OCI-LY3 (cell line): ENCODE measurements at regions not wholly inside any gene's neighbourhood (a gene's known extent, or its start where the extent isn't known, plus 50 kb on each side); places are given as distances from the start of the nearest gene placed in this dataset.

Source experiments
- H2AFZ ChIP-seq: fragments of 200-600, 300-600 bp; shearing (Covaris generic); 2 replicates; pipeline ENCODE4 v1.6.0; 2014; ENCODE audit warnings: antibody characterized with exemption, low read depth, low read length
- H3K27ac ChIP-seq: fragments of 200-600, 300-600 bp; sonication (generic); 2 replicates; pipeline ENCODE4 v1.5.1; 2014; ENCODE audit warnings: mild to moderate bottlenecking, low read length, moderate library complexity, mixed read lengths
- H3K27me3 ChIP-seq: fragments of 200-600, 300-600 bp; sonication (generic); 2 replicates; pipeline ENCODE4 v1.6.1; 2014; ENCODE audit warnings: low read depth, low read length, mixed read lengths
- H3K36me3 ChIP-seq: fragments of 200-600, 300-600 bp; sonication (generic); replicated peaks from 2 replicates; pipeline ENCODE3; 2014; ENCODE audit warnings: low read depth, low read length, mixed read lengths
- H3K4me1 ChIP-seq: fragments of 300-600, 200-600 bp; sonication (generic); 2 replicates; pipeline ENCODE4 v1.6.1; 2014; ENCODE audit warnings: low read length, mixed read lengths
- H3K4me2 ChIP-seq: fragments of 200-600, 300-600 bp; sonication (generic); 2 replicates; pipeline ENCODE4 v1.6.1; 2014; ENCODE audit warnings: low read length, mixed read lengths
- H3K4me3 ChIP-seq: fragments of 300-600, 200-600 bp; sonication (generic); 2 replicates; pipeline ENCODE4 v1.5.1; 2014; ENCODE audit warnings: antibody characterized with exemption, mild to moderate bottlenecking, low read length, moderate library complexity
- H3K79me2 ChIP-seq: fragments of 300-600, 200-600 bp; shearing (Covaris generic); 2 replicates; pipeline ENCODE4 v1.6.1; 2014; ENCODE audit warnings: mild to moderate bottlenecking, low read length, mixed read lengths
- H3K9ac ChIP-seq: fragments of 300-600, 200-600 bp; shearing (Covaris generic); 2 replicates; pipeline ENCODE4 v1.6.0; 2014; ENCODE audit warnings: mild to moderate bottlenecking, low read length, moderate library complexity
- H3K9me3 ChIP-seq: fragments of 200-600, 300-600 bp; shearing (Covaris generic); 2 replicates; pipeline ENCODE4 v1.6.1; 2014; ENCODE audit warnings: low read length, mixed read lengths; ENCODE audit not compliant: insufficient read depth
- H4K20me1 ChIP-seq: fragments of 200-600, 300-600 bp; sonication (generic); 2 replicates; pipeline ENCODE4 v1.6.1; 2016; ENCODE audit warnings: low read length, mixed read lengths; ENCODE audit not compliant: insufficient read depth
- EZH2phosphoT487 ChIP-seq: fragments of 200-600 bp; shearing (Covaris generic); IDR thresholded peaks from 2 replicates; pipeline ENCODE4 v1.6.1; 2018; ENCODE audit warnings: antibody characterized with exemption, mixed run types, low read depth
- TF ChIP-seq, protein P1 (sequence below): fragments of 200-600, 300-600 bp; sonication (generic); IDR thresholded peaks from 2 replicates; pipeline ENCODE4 v1.5.1; 2014; ENCODE audit warnings: antibody characterized with exemption, low read length, low read depth

DNA sequence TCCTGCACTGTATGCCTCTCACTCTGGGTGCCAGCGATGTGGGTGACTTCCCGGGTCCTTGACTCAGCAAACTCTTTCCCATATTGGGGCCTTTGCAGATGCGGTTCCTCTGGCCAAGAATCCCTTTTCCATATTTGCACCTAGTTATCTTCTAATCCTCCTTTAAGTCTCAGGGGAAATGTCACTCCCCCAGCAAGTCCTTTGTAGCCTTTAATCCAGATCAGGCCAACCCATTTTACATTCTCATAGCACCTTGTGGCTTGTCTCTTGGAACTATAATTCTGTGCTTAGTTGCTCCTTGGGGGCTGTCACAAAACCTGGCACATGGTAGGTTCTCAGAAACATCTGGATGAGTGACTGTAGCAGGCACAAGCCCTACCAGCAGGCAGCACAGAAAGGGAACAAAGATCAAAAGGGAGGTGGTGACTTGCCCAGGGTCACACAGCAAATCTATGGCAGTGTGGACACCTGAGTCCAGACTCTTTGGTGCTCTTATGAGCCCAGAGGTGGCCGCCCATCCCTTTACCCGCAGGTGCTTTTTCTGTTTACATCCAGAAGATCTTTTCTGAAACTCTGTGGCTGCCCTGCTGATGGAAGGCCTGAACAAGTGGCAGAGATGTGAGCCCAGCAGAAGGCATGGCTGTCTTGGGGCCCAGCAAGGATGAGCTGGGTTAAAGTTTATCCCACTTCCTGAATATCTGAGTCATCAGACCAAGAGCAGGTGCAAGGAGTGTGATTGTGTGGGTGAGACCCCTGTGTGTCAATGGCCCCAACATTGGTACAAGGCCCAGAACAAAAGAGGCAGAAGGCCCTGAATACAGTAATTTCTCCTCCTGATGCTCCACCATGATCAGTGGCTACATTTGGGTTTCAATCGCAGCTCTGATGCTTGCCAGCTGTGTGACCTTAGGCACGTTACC, 78.6 kb upstream of the GRK3 start:
- H3K4me2 ChIP-seq = peak overlapping the region; percentile 57
- TF ChIP-seq, protein P1, sequence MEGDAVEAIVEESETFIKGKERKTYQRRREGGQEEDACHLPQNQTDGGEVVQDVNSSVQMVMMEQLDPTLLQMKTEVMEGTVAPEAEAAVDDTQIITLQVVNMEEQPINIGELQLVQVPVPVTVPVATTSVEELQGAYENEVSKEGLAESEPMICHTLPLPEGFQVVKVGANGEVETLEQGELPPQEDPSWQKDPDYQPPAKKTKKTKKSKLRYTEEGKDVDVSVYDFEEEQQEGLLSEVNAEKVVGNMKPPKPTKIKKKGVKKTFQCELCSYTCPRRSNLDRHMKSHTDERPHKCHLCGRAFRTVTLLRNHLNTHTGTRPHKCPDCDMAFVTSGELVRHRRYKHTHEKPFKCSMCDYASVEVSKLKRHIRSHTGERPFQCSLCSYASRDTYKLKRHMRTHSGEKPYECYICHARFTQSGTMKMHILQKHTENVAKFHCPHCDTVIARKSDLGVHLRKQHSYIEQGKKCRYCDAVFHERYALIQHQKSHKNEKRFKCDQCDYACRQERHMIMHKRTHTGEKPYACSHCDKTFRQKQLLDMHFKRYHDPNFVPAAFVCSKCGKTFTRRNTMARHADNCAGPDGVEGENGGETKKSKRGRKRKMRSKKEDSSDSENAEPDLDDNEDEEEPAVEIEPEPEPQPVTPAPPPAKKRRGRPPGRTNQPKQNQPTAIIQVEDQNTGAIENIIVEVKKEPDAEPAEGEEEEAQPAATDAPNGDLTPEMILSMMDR = no peak
- no peak for TF ChIP-seq EZH2phosphoT487
- peak overlapping the region; percentile 64 for H3K27ac ChIP-seq
- no peaks in the 10 kb centered on the region for H3K79me2 ChIP-seq
- H3K9me3 ChIP-seq = no peaks in the 10 kb centered on the region
- H3K9ac ChIP-seq = peak overlapping the region; percentile 26; the same call in 1 of the 2 replicates
- H3K4me1 ChIP-seq = peaks cover 17% of the 10 kb centered on the region
- H4K20me1 ChIP-seq = no peaks in the 10 kb centered on the region
- no peak overlapping the region; the same call in 1 of the 2 replicates for H2AFZ ChIP-seq
- peaks cover 21% of the 10 kb centered on the region for H3K36me3 ChIP-seq
- H3K27me3 ChIP-seq = no peaks in the 10 kb centered on the region
- peak overlapping the region; percentile 12; the same call in 1 of the 2 replicates for H3K4me3 ChIP-seq

DNA sequence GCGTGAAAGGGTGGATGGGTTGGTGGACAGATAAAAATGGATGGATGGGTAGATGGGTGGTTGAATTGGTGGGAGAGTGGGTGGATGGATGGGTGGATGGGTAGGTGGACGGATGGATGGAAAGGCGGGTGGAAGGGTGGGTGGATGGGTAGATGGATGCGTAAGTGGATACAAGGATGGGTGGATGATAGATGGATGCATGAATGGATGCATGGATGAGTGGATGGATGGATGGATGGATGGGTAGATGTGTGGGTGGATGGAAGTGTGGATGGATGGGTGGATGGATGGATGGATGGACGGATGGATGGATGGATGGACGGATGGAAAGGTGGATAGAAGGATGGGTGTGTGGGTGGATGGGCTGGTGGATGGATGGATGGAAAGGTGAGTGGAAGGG, 77.0 kb upstream of the GRK3 start:
- no peak overlapping the region for H3K4me3 ChIP-seq
- H3K36me3 ChIP-seq = peaks cover 19% of the 10 kb centered on the region
- no peak overlapping the region for H2AFZ ChIP-seq
- no peaks in the 10 kb centered on the region for H4K20me1 ChIP-seq
- no peaks in the 10 kb centered on the region for H3K79me2 ChIP-seq
- H3K27me3 ChIP-seq = no peaks in the 10 kb centered on the region
- H3K9me3 ChIP-seq = no peaks in the 10 kb centered on the region
- H3K4me2 ChIP-seq = no peak overlapping the region
- no peak overlapping the region for H3K9ac ChIP-seq
- no peak overlapping the region for H3K27ac ChIP-seq
- TF ChIP-seq, protein P1 = no peak
- no peak for TF ChIP-seq EZH2phosphoT487
- H3K4me1 ChIP-seq = peaks cover 17% of the 10 kb centered on the region

DNA sequence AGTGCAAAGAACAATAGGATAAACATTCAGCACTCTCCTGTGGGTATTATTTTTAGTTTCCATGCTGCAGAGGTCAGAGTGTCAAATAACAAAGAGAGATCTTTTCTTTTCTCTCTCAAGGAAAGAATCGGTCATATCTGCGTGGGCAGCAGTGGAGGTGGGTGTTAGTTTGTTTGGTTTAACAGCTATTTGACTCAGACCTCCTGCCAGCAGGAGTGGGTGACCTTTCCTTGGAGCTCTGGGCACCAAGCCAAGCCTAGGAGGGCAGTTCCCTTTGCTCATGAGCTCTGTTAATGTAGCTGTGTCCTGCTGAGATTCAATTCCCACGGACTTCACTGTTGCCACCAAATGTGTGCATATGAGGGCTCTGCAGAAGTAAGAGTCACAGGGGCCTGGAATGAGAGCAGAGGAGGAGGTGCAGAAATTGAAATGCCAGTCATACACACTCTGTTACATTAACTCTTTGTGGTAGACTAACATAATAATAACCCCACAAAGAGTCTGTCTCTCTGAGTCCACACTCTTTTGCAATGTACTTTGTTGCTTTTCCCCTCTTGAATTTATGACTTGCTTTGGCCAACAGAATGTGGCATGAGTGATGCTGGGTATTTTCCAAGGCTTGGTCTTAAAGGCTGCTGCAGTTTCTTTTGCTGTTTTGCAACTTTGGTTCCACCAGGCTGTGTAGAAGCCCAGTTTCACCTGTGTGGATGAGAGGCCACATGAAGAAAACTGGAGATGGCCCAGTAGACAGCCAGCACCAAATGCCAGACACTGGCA, 76.0 kb upstream of the GRK3 start:
- Histone ChIP-seq H3K4me1 (peaks cover 17% of the 10 kb centered on the region), H3K9me3 (no peaks in the 10 kb centered on the region), H3K4me3 (no peak overlapping the region), H2AFZ (no peak overlapping the region), H3K9ac (no peak overlapping the region), H4K20me1 (no peaks in the 10 kb centered on the region), H3K27me3 (no peaks in the 10 kb centered on the region), H3K4me2 (no peak overlapping the region), H3K79me2 (no peaks in the 10 kb centered on the region), H3K36me3 (peaks cover 19% of the 10 kb centered on the region), H3K27ac (no peak overlapping the region)
- TF ChIP-seq, protein P1 = no peak
- TF ChIP-seq EZH2phosphoT487 = no peak

DNA sequence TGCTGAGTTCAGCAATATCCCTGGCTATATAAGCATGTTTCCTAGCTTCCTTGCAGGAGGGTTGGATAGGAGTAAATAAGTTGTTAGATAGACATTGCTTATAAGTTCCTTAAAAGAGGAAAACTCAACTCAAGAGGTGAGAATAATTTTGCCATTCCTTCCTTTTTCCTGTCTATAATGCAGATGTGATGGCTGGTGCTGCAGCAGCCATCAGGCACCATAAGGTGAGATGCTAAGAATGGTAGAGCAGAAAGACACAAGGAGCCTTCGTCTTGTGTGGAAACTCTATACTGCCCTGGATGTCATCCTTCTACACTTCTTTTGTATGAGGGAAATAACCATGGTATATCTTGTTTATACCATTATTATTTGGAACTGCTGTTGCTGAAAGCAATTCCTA, 74.5 kb upstream of the GRK3 start:
- no peak overlapping the region for H3K4me2 ChIP-seq
- H3K27ac ChIP-seq = no peak overlapping the region
- no peak overlapping the region for H3K4me3 ChIP-seq
- H3K79me2 ChIP-seq = no peaks in the 10 kb centered on the region
- no peaks in the 10 kb centered on the region for H4K20me1 ChIP-seq
- no peaks in the 10 kb centered on the region for H3K9me3 ChIP-seq
- peaks cover 9% of the 10 kb centered on the region for H3K36me3 ChIP-seq
- no peak overlapping the region for H2AFZ ChIP-seq
- no peak for TF ChIP-seq EZH2phosphoT487
- TF ChIP-seq, protein P1 = no peak
- H3K9ac ChIP-seq = no peak overlapping the region
- H3K4me1 ChIP-seq = peaks cover 26% of the 10 kb centered on the region
- H3K27me3 ChIP-seq = no peaks in the 10 kb centered on the region
